ENCODE measurements at regions not wholly inside any gene's neighbourhood (a gene's known extent, or its start where the extent isn't known, plus 50 kb on each side); places are given as distances from the start of the nearest gene placed in this dataset.

- 19 to 27% methylated on average over 7 of the region's 7 CpGs for WGBS, 2 donors
- H3K36me3 ChIP-seq: no peaks in the 10 kb centered on the region
- peak in 1 of 2 donors; percentile 1 for DNase-seq
- H3K9me3 ChIP-seq: no peaks in the 10 kb centered on the region
- no peak overlapping the region for H3K4me3 ChIP-seq (replicated peaks in 1 of 3)
- H3K27ac ChIP-seq: no peak overlapping the region
- TF ChIP-seq CTCF (IDR thresholded peaks at IDR 0.05): no peak
- TF ChIP-seq POLR2A (IDR thresholded peaks at IDR 0.05): no peak
- intact Hi-C loops (cut with DNase I): no loop called here
- no peaks in the 10 kb centered on the region for H3K4me1 ChIP-seq
- no peaks in the 10 kb centered on the region for H3K27me3 ChIP-seq
Observed at GRCh38 chr20:12762725-12763124, 246.0 kb upstream of the SPTLC3 start.

GRCh38 chr20:12763406-12763805, 245.4 kb upstream of the SPTLC3 start:
- intact Hi-C loops (cut with DNase I): no loop called here
- no peak overlapping the region for H3K4me3 ChIP-seq (replicated peaks in 1 of 3)
- 94 to 100% methylated on average over 1 of the region's 1 CpG for WGBS, 2 donors
- H3K27me3 ChIP-seq: no peaks in the 10 kb centered on the region
- DNase-seq: no peak
- TF ChIP-seq POLR2A (IDR thresholded peaks at IDR 0.05): no peak
- TF ChIP-seq CTCF (IDR thresholded peaks at IDR 0.05): no peak
- H3K4me1 ChIP-seq: no peaks in the 10 kb centered on the region
- H3K27ac ChIP-seq: no peak overlapping the region
- no peaks in the 10 kb centered on the region for H3K36me3 ChIP-seq
- no peaks in the 10 kb centered on the region for H3K9me3 ChIP-seq

- DNase-seq: no peak
- no peaks in the 10 kb centered on the region for H3K36me3 ChIP-seq
- no peak overlapping the region for H3K27ac ChIP-seq
- no peaks in the 10 kb centered on the region for H3K4me1 ChIP-seq
- TF ChIP-seq CTCF (IDR thresholded peaks at IDR 0.05) (no peak), POLR2A (IDR thresholded peaks at IDR 0.05) (no peak)
- 66 to 77% methylated on average over 5 of the region's 5 CpGs for WGBS, 2 donors
- H3K9me3 ChIP-seq: no peaks in the 10 kb centered on the region
- intact Hi-C loops (cut with DNase I): no loop called here
- no peak overlapping the region for H3K4me3 ChIP-seq (replicated peaks in 1 of 3)
- H3K27me3 ChIP-seq: no peaks in the 10 kb centered on the region
Observed at GRCh38 chr20:12764053-12764452, 244.7 kb upstream of the SPTLC3 start.

GRCh38 chr20:12764851-12765250, 243.9 kb upstream of the SPTLC3 start:
- TF ChIP-seq CTCF (IDR thresholded peaks at IDR 0.05): no peak
- TF ChIP-seq POLR2A (IDR thresholded peaks at IDR 0.05): no peak
- no peaks in the 10 kb centered on the region for H3K36me3 ChIP-seq
- no peak for DNase-seq
- no peaks in the 10 kb centered on the region for H3K4me1 ChIP-seq
- H3K9me3 ChIP-seq: no peaks in the 10 kb centered on the region
- H3K27ac ChIP-seq: no peak overlapping the region
- 0 to 4% methylated on average over 1 of the region's 1 CpG for WGBS, 2 donors
- H3K27me3 ChIP-seq: no peaks in the 10 kb centered on the region
- no peak overlapping the region for H3K4me3 ChIP-seq (replicated peaks in 1 of 3)
- intact Hi-C loops (cut with DNase I): no loop called here

GRCh38 chr20:12773936-12774335, 234.8 kb upstream of the SPTLC3 start:
- no peaks in the 10 kb centered on the region for H3K36me3 ChIP-seq
- H3K4me3 ChIP-seq (replicated peaks in 1 of 3): no peak overlapping the region
- no peaks in the 10 kb centered on the region for H3K27me3 ChIP-seq
- DNase-seq: no peak
- intact Hi-C loops (cut with DNase I): no loop called here
- no peaks in the 10 kb centered on the region for H3K4me1 ChIP-seq
- H3K9me3 ChIP-seq: no peaks in the 10 kb centered on the region
- TF ChIP-seq CTCF (IDR thresholded peaks at IDR 0.05) (no peak), POLR2A (IDR thresholded peaks at IDR 0.05) (no peak)
- WGBS, 2 donors: 84 to 94% methylated on average over 2 of the region's 2 CpGs
- H3K27ac ChIP-seq: no peak overlapping the region
